ENCODE measurements at regions not wholly inside any gene's neighbourhood (a gene's known extent, or its start where the extent isn't known, plus 50 kb on each side); places are given as distances from the start of the nearest gene placed in this dataset.
A peak's percentile ranks its signal among the peaks of the same experiment; 100 is the strongest.
"Not testable (repeated sequence)": the region's sequence is repeated elsewhere in the genome, so short reads cannot be mapped to it uniquely, and the experiment has no call there.

DNA sequence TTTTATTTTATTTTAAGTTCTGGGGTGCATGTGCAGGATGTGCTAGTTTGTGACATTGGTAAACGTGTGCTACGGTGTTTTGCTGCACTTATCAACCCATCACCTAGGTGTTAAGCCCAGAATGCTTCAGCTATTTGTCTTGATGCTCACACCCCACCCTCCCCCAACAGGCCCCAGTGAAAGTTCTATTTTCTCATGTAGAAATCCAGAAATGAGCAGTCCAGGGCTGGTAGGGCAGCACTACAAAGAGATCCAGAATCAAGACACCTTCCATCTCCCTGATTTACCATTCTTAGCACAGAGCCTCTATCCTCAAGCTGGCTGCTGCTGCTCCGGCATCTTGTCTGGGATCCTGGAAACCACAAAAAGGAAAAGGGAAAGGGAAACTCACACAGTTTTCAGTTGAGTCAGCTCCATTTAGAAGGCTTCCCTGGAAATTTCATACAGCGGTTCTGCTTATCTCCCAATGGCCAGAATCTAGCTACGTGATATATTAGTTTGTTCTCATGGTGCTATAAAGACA lies 85.4 kb upstream of the SMARCA2 start:
- TF ChIP-seq CTCF (IDR thresholded peaks at IDR 0.05; ENCODE audit: control insufficient read depth, extremely low read depth, insufficient read depth) = no peak
- no peak overlapping the region for H3K4me3 ChIP-seq (ENCODE audit: low read depth, low read length)
- no peak for DNase-seq (ENCODE audit: low read depth)

DNA sequence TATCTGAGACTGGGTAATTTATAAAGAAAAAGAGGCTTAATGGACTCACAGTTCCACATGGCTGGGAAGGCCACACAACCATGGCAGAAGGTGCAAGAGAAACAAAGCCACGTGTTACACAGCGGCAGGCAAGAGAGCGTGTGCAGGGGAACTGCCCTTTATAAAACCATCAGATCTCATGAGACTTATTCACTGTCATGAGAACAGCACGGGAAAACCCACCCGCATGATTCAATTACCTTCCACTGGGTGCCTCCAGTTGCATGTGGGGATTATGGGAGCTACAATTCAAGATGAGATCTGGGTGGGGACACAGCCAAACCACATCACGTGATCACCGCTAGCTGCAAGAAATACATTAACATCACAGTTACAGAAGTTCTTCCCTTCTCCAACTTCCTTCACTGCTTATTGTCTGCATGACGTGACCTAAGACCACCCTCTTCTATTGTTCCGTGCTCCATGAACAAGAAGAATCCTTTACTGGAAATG lies 84.9 kb upstream of the SMARCA2 start:
- H3K4me3 ChIP-seq (ENCODE audit: low read depth, low read length); DNase-seq (ENCODE audit: low read depth): not testable (repeated sequence)

GRCh38 chr9:1938135-1938534 lies 77.0 kb upstream of the SMARCA2 start:
- DNase-seq (ENCODE audit: low read depth) = no peak
- H3K4me3 ChIP-seq (ENCODE audit: low read depth, low read length) = no peak overlapping the region
- TF ChIP-seq CTCF (IDR thresholded peaks at IDR 0.05; ENCODE audit: control insufficient read depth, extremely low read depth, insufficient read depth) = no peak

GRCh38 chr9:1938675-1939170 lies 76.4 kb upstream of the SMARCA2 start:
- no peak for DNase-seq (ENCODE audit: low read depth)
- no peak for TF ChIP-seq CTCF (IDR thresholded peaks at IDR 0.05; ENCODE audit: control insufficient read depth, extremely low read depth, insufficient read depth)
- no peak overlapping the region for H3K4me3 ChIP-seq (ENCODE audit: low read depth, low read length)

DNA sequence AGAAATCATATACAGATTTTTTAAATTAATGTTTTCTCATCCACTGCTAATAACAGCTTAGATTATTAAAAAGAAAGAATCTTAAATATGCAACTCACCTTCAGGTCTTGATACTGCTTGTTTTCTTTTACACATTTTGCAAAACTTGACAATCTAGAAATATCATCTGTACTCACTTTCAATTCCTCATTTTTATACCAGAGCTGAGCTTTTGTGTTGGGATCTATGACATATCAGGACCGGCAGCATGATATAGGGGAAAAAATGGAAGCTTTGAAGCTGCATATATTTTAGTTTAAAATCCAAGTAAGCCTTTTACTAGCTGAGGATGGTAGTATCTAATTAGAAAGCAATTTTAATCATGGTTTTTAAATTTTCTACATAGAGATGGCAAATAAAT lies 75.7 kb upstream of the SMARCA2 start:
- DNase-seq (ENCODE audit: low read depth) = no peak
- TF ChIP-seq CTCF (IDR thresholded peaks at IDR 0.05; ENCODE audit: control insufficient read depth, extremely low read depth, insufficient read depth) = no peak
- no peak overlapping the region for H3K4me3 ChIP-seq (ENCODE audit: low read depth, low read length)

- no peak overlapping the region for H3K4me3 ChIP-seq (ENCODE audit: low read depth, low read length)
- TF ChIP-seq CTCF (IDR thresholded peaks at IDR 0.05; ENCODE audit: control insufficient read depth, extremely low read depth, insufficient read depth) = peak; percentile 82
- no peak for DNase-seq (ENCODE audit: low read depth)
Observed at GRCh38 chr9:1939926-1940368, 75.2 kb upstream of the SMARCA2 start.

DNA sequence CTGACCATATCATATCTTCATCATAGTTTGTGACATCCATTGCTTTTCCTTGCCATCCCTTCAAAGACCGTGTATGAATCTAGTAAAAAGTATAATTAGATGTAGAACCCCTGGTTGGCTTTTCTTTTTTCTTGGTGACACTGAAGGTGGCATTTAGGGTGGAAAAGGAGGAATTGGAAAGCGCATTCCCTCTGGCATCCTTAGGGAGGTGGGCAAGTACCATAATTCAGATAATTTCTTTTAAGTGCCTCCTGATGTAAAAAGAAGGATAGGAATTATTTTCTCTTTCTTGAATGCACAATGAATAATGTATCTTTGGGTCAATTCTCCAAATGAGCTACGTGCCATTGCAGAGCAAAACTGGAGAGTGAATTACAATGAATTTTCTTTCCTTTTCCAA lies 73.2 kb upstream of the SMARCA2 start:
- no peak for DNase-seq (ENCODE audit: low read depth)
- peak; percentile 48 for TF ChIP-seq CTCF (IDR thresholded peaks at IDR 0.05; ENCODE audit: control insufficient read depth, extremely low read depth, insufficient read depth)
- H3K4me3 ChIP-seq (ENCODE audit: low read depth, low read length) = no peak overlapping the region
